WTC11 (cell line): ENCODE measurements at regions not wholly inside any gene's neighbourhood (a gene's known extent, or its start where the extent isn't known, plus 50 kb on each side); places are given as distances from the start of the nearest gene placed in this dataset.

ENCODE experiments used
- ATAC-seq: fragments of 200-7000 bp; cut with Tn5 transposase; 2 replicates; pipeline ENCODE4 v1.10.0; 2021; ENCODE audit warnings: mild to moderate bottlenecking, moderate library complexity
- CTCF ChIA-PET: fragments of 300-600 bp; sonication (Branson Sonifier 250); formaldehyde crosslinking; loops from one replicate; lab custom pipeline; 2021; ENCODE audit warnings: antibody characterized with exemption; lab: Charles Lee
- POLR2A ChIA-PET: fragments of 350-600 bp; sonication (Branson Sonifier 250); formaldehyde crosslinking; loops from one replicate; lab custom pipeline; 2021; ENCODE audit warnings: antibody characterized with exemption; lab: Charles Lee
- DNase-seq: peaks from one replicate; pipeline ENCODE4 v3.0.0; 2021; ENCODE audit warnings: low spot score
- H3K27ac Mint-ChIP-seq: 2 replicates; pipeline ENCODE4 v1.8.0; 2021; ENCODE audit warnings: mixed read lengths
- H3K27me3 Mint-ChIP-seq: 2 replicates; pipeline ENCODE4 v1.8.0; 2021; ENCODE audit warnings: low read depth, mild to moderate bottlenecking, moderate library complexity, mixed read lengths
- H3K36me3 Mint-ChIP-seq: 2 replicates; pipeline ENCODE4 v1.8.0; 2021; ENCODE audit warnings: mixed read lengths
- H3K4me1 Mint-ChIP-seq: 2 replicates; pipeline ENCODE4 v1.8.0; 2022; ENCODE audit warnings: mixed read lengths
- H3K4me3 Mint-ChIP-seq: 2 replicates; pipeline ENCODE4 v1.8.0; 2021; ENCODE audit warnings: mild to moderate bottlenecking, moderate library complexity, mixed read lengths
- H3K9me3 Mint-ChIP-seq: 2 replicates; pipeline ENCODE4 v1.8.0; 2021; ENCODE audit warnings: mixed read lengths
- EMX1 ChIP-seq: fragments of 250-450 bp; sonication (Bioruptor Pico); IDR thresholded peaks from 2 replicates; pipeline ENCODE4 v1.8.0; 2021; ENCODE audit warnings: mild to moderate bottlenecking
- FOXP1 ChIP-seq: sonication (generic); formaldehyde crosslinking; IDR thresholded peaks from 2 replicates; pipeline ENCODE4 v1.8.0; 2022; ENCODE audit warnings: missing genetic modification reagents, mild to moderate bottlenecking, moderate library complexity, borderline replicate concordance
- NR3C1 ChIP-seq: sonication (generic); formaldehyde crosslinking; conservative IDR thresholded peaks from 2 replicates; pipeline ENCODE4 v1.8.1; 2023; ENCODE audit warnings: low read depth, mild to moderate bottlenecking, missing genetic modification reagents
- SMAD3 ChIP-seq: sonication (generic); formaldehyde crosslinking; IDR thresholded peaks from 2 replicates; pipeline ENCODE4 v1.8.0; 2022; ENCODE audit warnings: missing genetic modification reagents, mild to moderate bottlenecking, borderline replicate concordance
- SMAD4 ChIP-seq: sonication (generic); formaldehyde crosslinking; IDR thresholded peaks from 2 replicates; pipeline ENCODE4 v1.8.0; 2022; ENCODE audit warnings: mild to moderate bottlenecking, missing genetic modification reagents
- TP53 ChIP-seq: sonication (generic); formaldehyde crosslinking; IDR thresholded peaks from 2 replicates; pipeline ENCODE4 v1.8.1; 2023; ENCODE audit warnings: mild to moderate bottlenecking, missing genetic modification reagents
- ZNF219 ChIP-seq: sonication (generic); formaldehyde crosslinking; IDR thresholded peaks from 2 replicates; pipeline ENCODE4 v1.8.0; 2023; ENCODE audit warnings: missing genetic modification reagents, mild to moderate bottlenecking, borderline replicate concordance
- ZNF263 ChIP-seq: sonication (generic); formaldehyde crosslinking; IDR thresholded peaks from 2 replicates; pipeline ENCODE4 v1.8.1; 2022; ENCODE audit warnings: low read depth, mild to moderate bottlenecking, moderate library complexity, missing genetic modification reagents
- ZNF396 ChIP-seq: fragments of 250-450 bp; sonication (Bioruptor Pico); IDR thresholded peaks from 2 replicates; pipeline ENCODE4 v1.8.0; 2021; ENCODE audit warnings: mild to moderate bottlenecking, moderate library complexity, borderline replicate concordance
- TF ChIP-seq, protein P1 (sequence below): fragments of 250-450 bp; sonication (Bioruptor Pico); IDR thresholded peaks from 2 replicates; pipeline ENCODE4 v1.9.0; 2021; ENCODE audit warnings: moderate library complexity, mild to moderate bottlenecking, inconsistent platforms, borderline replicate concordance
- TF ChIP-seq, protein P2 (sequence below): sonication (generic); formaldehyde crosslinking; IDR thresholded peaks from 2 replicates; pipeline ENCODE4 v1.8.1; 2023; ENCODE audit warnings: mild to moderate bottlenecking, missing genetic modification reagents, moderate library complexity
- TF ChIP-seq, protein P3 (sequence below): sonication (generic); formaldehyde crosslinking; IDR thresholded peaks from 2 replicates; pipeline ENCODE4 v1.8.0; 2022; ENCODE audit warnings: mild to moderate bottlenecking, missing genetic modification reagents
- TF ChIP-seq, protein P4 (sequence below): sonication (generic); formaldehyde crosslinking; IDR thresholded peaks from 2 replicates; pipeline ENCODE4 v1.8.1; 2022; ENCODE audit warnings: mild to moderate bottlenecking, missing genetic modification reagents, moderate library complexity, borderline replicate concordance
- TF ChIP-seq, protein P5 (sequence below): fragments of 250-450 bp; sonication (Bioruptor Pico); IDR thresholded peaks from 2 replicates; pipeline ENCODE4 v1.8.0; 2021; ENCODE audit warnings: mild to moderate bottlenecking
- TF ChIP-seq, protein P6 (sequence below): fragments of 250-450 bp; sonication (Bioruptor Pico); IDR thresholded peaks from 2 replicates; pipeline ENCODE4 v1.9.0; 2021; ENCODE audit warnings: mild to moderate bottlenecking, borderline replicate concordance

DNA sequence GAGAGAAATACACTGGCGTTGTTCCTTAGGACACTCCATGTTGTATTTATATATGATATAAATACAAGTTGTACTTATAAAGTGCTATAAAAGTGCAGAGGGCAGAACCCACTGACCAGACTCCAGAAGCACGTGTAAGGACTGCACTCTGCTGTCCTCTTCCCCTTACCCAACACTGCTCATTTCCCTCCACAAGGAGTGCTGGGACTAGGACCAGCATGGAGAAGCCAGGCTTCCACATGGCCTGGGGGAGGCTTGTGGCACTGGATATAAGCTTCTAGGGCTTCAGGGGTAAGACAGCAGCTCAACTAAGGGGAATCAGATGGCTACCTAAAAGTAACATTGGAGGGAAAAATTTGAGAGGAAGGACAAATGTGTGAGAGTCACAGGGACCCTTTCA, 556.9 kb downstream of the IGSF11 start (continued):
- TF ChIP-seq, protein P1, sequence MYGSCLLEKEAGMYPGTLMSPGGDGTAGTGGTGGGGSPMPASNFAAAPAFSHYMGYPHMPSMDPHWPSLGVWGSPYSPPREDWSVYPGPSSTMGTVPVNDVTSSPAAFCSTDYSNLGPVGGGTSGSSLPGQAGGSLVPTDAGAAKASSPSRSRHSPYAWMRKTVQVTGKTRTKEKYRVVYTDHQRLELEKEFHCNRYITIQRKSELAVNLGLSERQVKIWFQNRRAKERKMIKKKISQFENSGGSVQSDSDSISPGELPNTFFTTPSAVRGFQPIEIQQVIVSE (CRISPR knock-in tag) = no peak
- no peak for TF ChIP-seq SMAD4 (CRISPR knock-in tag)
- TF ChIP-seq NR3C1 (CRISPR knock-in tag) = no peak
- TF ChIP-seq, protein P2, sequence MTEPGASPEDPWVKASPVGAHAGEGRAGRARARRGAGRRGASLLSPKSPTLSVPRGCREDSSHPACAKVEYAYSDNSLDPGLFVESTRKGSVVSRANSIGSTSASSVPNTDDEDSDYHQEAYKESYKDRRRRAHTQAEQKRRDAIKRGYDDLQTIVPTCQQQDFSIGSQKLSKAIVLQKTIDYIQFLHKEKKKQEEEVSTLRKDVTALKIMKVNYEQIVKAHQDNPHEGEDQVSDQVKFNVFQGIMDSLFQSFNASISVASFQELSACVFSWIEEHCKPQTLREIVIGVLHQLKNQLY = no peak
- TF ChIP-seq, protein P3, sequence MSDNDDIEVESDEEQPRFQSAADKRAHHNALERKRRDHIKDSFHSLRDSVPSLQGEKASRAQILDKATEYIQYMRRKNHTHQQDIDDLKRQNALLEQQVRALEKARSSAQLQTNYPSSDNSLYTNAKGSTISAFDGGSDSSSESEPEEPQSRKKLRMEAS (CRISPR knock-in tag) = no peak
- TF ChIP-seq, protein P4, sequence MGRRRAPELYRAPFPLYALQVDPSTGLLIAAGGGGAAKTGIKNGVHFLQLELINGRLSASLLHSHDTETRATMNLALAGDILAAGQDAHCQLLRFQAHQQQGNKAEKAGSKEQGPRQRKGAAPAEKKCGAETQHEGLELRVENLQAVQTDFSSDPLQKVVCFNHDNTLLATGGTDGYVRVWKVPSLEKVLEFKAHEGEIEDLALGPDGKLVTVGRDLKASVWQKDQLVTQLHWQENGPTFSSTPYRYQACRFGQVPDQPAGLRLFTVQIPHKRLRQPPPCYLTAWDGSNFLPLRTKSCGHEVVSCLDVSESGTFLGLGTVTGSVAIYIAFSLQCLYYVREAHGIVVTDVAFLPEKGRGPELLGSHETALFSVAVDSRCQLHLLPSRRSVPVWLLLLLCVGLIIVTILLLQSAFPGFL (CRISPR knock-in tag) = no peak
- TF ChIP-seq TP53 = no peak
- no peak for TF ChIP-seq FOXP1 (CRISPR knock-in tag)
- TF ChIP-seq, protein P5, sequence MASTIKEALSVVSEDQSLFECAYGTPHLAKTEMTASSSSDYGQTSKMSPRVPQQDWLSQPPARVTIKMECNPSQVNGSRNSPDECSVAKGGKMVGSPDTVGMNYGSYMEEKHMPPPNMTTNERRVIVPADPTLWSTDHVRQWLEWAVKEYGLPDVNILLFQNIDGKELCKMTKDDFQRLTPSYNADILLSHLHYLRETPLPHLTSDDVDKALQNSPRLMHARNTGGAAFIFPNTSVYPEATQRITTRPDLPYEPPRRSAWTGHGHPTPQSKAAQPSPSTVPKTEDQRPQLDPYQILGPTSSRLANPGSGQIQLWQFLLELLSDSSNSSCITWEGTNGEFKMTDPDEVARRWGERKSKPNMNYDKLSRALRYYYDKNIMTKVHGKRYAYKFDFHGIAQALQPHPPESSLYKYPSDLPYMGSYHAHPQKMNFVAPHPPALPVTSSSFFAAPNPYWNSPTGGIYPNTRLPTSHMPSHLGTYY (CRISPR knock-in tag) = no peak
- TF ChIP-seq ZNF263 (CRISPR knock-in tag) = no peak
- TF ChIP-seq SMAD3 = no peak
- no peak for TF ChIP-seq EMX1 (CRISPR knock-in tag)
- TF ChIP-seq ZNF219 (CRISPR knock-in tag) = no peak

DNA sequence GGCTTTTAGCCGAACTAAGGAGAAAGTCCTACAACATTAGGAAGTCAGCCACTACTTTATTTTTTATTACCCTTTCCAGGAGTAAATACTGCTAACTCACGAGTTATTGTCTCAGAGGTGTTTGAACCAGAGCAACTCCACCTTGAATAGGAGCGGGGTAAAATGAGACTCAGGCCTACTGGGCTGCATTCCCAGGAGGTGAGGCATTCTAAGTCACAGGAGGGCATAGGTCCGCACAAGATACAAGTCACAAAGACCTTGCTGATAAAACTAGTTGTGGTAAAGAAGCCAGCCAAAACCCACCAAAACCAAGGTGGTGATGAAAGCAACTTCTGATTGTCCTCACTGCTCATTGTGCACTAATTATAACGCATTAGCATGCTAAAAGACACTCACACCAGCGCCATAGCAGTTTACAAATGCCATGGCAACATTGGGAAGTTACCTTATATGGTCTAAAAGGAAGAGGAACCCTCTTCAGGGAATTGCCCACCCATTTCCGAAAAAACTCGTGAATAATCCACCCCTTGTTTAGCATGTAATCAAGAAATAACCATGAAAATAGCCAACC, 555.9 kb downstream of the IGSF11 start:
- Mint-ChIP-seq H3K27ac (no peak overlapping the region), H3K36me3 (no peaks in the 10 kb centered on the region), H3K27me3 (peaks cover 3% of the 10 kb centered on the region; the same call in 1 of the 2 replicates), H3K4me3 (no peak overlapping the region), H3K9me3 (peaks cover 4% of the 10 kb centered on the region; the same call in 1 of the 2 replicates), H3K4me1 (peaks cover 61% of the 10 kb centered on the region)
- CTCF ChIA-PET = no interaction called here
- ATAC-seq = peak; percentile 73
- POLR2A ChIA-PET = no interaction called here
- DNase-seq = no peak
- TF ChIP-seq, protein P6, sequence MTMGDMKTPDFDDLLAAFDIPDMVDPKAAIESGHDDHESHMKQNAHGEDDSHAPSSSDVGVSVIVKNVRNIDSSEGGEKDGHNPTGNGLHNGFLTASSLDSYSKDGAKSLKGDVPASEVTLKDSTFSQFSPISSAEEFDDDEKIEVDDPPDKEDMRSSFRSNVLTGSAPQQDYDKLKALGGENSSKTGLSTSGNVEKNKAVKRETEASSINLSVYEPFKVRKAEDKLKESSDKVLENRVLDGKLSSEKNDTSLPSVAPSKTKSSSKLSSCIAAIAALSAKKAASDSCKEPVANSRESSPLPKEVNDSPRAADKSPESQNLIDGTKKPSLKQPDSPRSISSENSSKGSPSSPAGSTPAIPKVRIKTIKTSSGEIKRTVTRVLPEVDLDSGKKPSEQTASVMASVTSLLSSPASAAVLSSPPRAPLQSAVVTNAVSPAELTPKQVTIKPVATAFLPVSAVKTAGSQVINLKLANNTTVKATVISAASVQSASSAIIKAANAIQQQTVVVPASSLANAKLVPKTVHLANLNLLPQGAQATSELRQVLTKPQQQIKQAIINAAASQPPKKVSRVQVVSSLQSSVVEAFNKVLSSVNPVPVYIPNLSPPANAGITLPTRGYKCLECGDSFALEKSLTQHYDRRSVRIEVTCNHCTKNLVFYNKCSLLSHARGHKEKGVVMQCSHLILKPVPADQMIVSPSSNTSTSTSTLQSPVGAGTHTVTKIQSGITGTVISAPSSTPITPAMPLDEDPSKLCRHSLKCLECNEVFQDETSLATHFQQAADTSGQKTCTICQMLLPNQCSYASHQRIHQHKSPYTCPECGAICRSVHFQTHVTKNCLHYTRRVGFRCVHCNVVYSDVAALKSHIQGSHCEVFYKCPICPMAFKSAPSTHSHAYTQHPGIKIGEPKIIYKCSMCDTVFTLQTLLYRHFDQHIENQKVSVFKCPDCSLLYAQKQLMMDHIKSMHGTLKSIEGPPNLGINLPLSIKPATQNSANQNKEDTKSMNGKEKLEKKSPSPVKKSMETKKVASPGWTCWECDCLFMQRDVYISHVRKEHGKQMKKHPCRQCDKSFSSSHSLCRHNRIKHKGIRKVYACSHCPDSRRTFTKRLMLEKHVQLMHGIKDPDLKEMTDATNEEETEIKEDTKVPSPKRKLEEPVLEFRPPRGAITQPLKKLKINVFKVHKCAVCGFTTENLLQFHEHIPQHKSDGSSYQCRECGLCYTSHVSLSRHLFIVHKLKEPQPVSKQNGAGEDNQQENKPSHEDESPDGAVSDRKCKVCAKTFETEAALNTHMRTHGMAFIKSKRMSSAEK (CRISPR knock-in tag) = 0 out of 2 replicates have a peak, but pooled peaks have one; percentile 18
- TF ChIP-seq ZNF396 (CRISPR knock-in tag) = no peak
